Stimulated activated CD4-positive, alpha-beta T cell treated with anti-CD3 and anti-CD28 coated beads, Interleukin-12 subunit alpha, Interleukin-12 subunit beta, amount 100 ng/mL, for 48 hours (primary cell): ENCODE measurements at regions not wholly inside any gene's neighbourhood (a gene's known extent, or its start where the extent isn't known, plus 50 kb on each side); places are given as distances from the start of the nearest gene placed in this dataset.
"Not testable (repeated sequence)": the region's sequence is repeated elsewhere in the genome, so short reads cannot be mapped to it uniquely, and the experiment has no call there.

Experiments
- DNase-seq, 3 donors: peaks; one replicate each; pipeline ENCODE4 v3.0.0-alpha.2; 2020; ENCODE audit warnings: low read depth in 2 of 3, low spot score in 1 of 3

GRCh38 chr13:24931450-24932251 lies 164.3 kb upstream of the PABPC3 start:
- DNase-seq: no peak

- DNase-seq: not testable (repeated sequence)
These were observed 162.6 kb upstream of the PABPC3 start for GRCh38 chr13:24933106-24934023.

GRCh38 chr13:24934024-24934385 lies 161.9 kb upstream of the PABPC3 start:
- not testable (repeated sequence) for DNase-seq

- no peak for DNase-seq
These were observed 157.0 kb upstream of the PABPC3 start for GRCh38 chr13:24938966-24939365.

- not testable (repeated sequence) for DNase-seq
These were observed 154.8 kb upstream of the PABPC3 start for GRCh38 chr13:24941023-24941713.

GRCh38 chr13:24943136-24943535 lies 152.8 kb upstream of the PABPC3 start:
- no peak for DNase-seq

GRCh38 chr13:24944073-24944472 lies 151.9 kb upstream of the PABPC3 start:
- not testable (repeated sequence) for DNase-seq

GRCh38 chr13:24948977-24949376 lies 147.0 kb upstream of the PABPC3 start:
- DNase-seq: not testable (repeated sequence)

GRCh38 chr13:24950611-24951010 lies 145.3 kb upstream of the PABPC3 start:
- DNase-seq: not testable (repeated sequence)

GRCh38 chr13:24967970-24968369 lies 128.0 kb upstream of the PABPC3 start:
- not testable (repeated sequence) for DNase-seq

GRCh38 chr13:24968416-24968815 lies 127.5 kb upstream of the PABPC3 start:
- not testable (repeated sequence) for DNase-seq

GRCh38 chr13:24973102-24973501 lies 122.8 kb upstream of the PABPC3 start:
- not testable (repeated sequence) for DNase-seq

GRCh38 chr13:24981181-24981803 lies 114.6 kb upstream of the PABPC3 start:
- not testable (repeated sequence) for DNase-seq

GRCh38 chr13:24982333-24982999 lies 113.5 kb upstream of the PABPC3 start:
- no peak for DNase-seq

GRCh38 chr13:24983094-24983493 lies 112.8 kb upstream of the PABPC3 start:
- DNase-seq: no peak

- no peak for DNase-seq
These were observed 111.8 kb upstream of the PABPC3 start for GRCh38 chr13:24984134-24984533.

- DNase-seq: no peak
These were observed 110.8 kb upstream of the PABPC3 start for GRCh38 chr13:24985107-24985506.

GRCh38 chr13:24985896-24986295 lies 110.0 kb upstream of the PABPC3 start:
- DNase-seq: no peak

- no peak for DNase-seq
These were observed 109.1 kb upstream of the PABPC3 start for GRCh38 chr13:24986826-24987225.

GRCh38 chr13:24989959-24990358 lies 106.0 kb upstream of the PABPC3 start:
- DNase-seq: not testable (repeated sequence)
